Activated CD8-positive, alpha-beta memory T cell treated with anti-CD3 and anti-CD28 coated beads, Interleukin-2, amount 50 U/mL, for 24 hours (primary cell): ENCODE measurements at regions not wholly inside any gene's neighbourhood (a gene's known extent, or its start where the extent isn't known, plus 50 kb on each side); places are given as distances from the start of the nearest gene placed in this dataset.

Experiments used
- DNase-seq: peaks from one replicate; pipeline ENCODE4 v3.0.0-alpha.2; 2020; ENCODE audit errors: extremely low read depth

DNA sequence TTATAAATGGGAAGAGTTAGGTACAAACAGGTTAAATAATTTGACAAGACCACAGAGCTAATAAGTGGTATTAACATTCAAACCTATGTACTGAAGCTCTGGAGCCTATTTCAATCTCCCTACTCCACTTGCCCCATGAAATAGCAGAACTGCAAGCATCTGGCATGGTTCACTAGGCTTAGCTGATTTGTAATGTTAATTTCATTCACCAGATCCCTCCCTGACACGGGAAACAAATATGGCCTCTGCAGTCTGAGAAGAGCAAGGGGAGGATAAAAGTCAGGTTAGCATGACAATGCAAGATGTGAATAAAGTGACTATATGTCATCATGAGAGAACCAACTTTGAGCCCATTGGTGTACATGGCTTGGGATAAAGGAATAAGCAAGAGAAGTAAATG is 428.8 kb downstream of the BRINP1 start:
- no peak for DNase-seq

DNA sequence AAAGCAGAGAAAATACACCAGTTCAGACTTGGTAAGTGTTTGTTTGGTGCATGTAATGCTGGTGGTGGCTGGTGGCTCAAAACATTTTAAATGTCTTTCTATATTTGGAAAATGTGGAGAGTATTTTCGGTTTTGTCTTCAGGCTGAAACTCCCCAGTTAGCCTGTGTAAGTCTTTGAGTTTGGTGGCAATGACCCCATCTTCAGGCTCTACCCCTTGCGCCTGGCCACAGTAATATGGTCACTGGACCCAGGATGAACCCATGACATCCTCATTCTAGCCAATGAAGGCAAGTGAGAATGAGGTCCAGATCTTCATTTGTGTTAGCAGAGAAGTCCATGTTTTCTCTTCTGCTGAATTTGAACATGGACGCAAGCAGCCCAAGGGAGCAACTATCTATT is 422.6 kb downstream of the BRINP1 start:
- no peak for DNase-seq

DNA sequence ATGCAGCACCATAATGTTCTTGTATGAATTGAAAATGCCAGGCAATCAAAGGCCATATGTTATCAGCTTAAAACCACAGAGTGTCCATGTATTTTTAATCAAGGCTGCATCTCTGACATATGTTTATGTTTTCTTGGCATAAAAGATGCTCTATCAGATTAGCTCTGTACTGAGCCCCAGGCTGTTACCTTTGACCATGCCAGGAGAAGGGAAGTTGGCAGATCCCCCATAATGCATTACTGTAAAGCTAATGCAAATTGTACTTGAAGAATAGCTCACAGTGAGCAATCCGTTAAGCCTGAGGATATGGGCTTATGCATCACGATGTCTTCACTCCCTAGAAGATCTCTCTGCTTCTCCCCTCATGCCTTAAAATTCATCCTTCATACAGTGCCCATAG is 414.4 kb downstream of the BRINP1 start:
- DNase-seq, result no peak

DNA sequence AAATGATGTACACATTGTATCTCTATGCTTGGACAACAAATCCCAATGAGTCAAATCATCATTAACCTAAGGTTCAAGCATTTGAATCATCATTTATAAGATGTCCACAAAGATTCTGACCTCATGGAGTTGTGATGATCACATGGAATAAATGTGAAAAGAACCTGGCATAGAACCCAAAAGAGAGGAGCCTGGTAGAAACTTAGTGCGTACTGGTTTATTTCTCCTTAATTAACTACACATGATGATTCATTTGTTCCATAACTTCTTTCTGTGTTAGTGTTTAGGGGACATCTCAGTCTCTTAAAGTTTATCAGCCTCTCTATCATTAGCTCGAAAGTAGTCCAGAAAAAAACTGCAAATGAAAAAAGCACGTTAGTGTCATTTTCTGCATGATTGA is 411.6 kb downstream of the BRINP1 start:
- no peak for DNase-seq

DNA sequence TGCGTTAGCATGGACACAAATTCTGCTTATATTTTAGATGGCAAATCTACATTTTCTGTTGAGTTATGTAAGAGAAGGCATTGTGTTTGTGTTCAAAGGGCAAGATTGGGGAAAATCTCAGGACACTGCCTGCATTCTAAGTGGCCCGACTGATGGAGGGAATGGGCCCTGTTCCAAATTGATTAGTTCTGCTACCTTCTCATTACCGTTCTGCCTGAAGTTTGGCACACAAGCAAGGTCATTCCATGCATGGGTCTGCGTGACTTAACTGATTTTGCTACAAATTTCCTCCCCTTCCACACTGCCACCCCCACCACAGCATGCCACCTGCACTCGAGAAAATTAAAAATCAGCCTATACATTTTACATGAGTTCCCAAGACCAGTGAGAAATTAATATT is 409.9 kb downstream of the BRINP1 start:
- DNase-seq, result no peak

DNA sequence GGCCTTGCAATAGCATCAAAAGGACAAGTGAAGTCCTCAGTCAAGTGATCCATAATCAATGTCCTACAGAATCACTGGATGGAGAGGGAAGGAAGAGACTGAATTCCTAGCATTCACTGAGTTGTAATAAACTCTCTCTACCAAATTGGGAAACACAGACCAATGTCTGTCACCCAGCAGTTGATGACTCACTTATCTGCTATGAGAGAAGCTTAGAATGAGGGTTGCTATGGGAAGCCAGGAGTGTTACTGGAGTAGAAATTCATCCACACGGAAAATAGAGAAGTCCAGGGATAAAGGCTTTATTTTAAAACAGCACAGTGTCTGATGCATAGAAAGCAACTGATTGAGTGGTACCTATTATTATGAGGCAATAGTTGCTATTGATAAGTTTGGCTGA is 407.4 kb downstream of the BRINP1 start:
- DNase-seq, result no peak

DNA sequence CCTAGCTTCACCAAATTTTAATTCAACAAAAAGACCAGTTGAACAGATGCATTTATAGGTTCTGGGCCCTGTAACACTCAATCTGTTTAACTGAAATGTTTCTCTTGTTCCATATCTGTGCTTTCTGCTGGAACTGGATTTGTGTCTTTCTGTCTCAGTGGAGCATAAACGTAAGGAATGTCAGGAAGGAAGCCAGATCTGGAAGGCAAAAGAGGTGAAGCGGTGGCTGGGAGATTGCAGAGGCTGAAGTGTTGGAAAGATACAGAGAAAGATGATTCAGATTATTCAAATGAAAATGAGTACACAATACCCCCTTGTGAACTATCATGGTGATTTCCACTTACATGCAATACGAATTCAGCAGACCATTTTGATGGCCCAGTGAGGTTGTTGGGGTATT is 406.8 kb downstream of the BRINP1 start:
- no peak for DNase-seq

DNA sequence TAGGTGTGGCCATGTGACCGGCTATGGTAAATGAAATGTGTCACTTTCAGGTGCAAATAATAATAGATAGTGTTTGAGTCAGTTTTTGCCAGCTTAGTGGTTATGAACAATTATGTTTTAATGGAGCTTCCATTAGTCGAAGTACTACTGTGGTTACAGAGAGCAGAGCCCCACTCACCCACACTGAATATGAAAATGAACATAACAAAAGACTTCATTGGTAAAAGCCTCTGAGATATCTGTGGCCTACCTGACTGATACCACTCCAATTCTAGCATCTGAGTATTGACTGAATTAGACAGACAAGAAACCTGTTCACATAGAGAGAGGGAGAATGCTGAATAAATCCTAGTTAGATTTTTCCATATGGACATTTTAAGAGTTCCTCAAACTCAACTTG is 405.6 kb downstream of the BRINP1 start:
- no peak for DNase-seq

DNA sequence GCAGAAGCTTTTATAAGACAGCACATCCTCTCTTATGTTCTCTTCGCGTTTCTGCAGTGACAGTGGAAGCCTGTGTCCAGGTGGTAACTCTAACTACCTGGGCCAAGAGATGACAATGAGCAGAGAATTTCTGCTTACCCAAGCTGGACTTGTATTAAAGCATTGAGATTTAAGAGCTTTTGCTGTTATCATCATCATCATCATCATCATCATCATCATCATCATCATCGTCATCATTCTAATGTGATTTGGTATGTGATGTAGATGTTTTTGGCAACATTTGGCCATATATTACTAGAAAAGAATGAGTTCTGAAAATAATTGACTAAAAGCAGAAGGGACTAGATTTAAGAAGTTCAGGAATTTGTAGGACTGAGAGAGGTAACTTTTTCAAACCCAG is 401.3 kb downstream of the BRINP1 start:
- DNase-seq, result no peak

DNA sequence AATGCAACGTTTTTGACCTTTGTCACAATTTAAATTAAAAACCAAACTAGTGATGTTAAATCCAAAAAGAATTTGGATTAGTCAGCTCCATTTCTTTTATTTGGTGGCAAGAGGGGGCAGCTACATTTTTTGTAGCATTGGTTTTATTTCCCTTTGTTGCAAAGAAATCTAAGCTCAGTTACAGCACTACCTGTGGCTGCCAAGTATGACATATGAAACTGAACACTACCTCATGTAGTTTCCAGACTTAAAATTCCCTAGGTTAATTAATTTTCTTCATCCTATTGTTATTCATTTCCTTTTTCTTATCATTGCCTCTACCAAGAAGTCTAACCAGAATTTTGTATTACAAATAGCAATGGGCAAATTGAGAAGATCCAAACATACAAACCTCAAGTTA is 393.5 kb downstream of the BRINP1 start:
- no peak for DNase-seq

DNA sequence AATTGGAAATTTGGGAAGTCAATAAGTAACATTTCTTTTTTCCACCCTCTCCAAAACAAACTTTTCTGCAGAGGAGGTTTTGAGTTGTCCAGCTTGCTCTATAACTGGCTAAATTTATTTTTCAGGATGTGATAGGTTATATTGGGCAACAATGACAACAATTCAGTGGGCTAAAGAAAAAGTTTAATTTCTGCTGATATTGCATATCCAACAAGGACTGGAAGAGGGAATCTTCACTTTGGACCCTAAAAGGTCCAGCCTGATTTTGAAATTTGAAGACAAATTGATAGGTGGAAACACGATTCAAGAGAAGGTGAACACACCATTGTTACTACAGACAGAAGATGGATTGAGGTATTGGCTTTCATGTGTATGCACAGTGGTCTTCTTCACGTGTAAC is 393.1 kb downstream of the BRINP1 start:
- no peak for DNase-seq

DNA sequence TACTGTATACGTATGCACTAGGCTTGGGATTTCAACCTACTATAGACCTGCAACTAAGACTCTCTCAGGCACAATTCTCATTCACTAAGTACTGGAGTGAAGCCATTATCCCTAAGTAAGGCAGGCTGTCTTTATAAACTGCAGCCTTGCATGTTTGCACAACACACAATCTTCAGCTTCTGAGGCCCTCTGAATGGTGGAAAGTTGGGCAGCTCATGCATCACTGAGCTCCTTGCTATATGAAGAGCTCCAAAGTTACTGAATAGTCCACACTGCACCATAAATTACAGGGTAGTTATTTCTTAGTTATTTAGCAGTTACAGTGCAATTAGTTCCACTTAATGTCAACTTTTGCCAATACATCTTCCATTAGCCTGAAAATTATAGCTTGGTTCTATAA is 384.6 kb downstream of the BRINP1 start:
- no peak for DNase-seq

DNA sequence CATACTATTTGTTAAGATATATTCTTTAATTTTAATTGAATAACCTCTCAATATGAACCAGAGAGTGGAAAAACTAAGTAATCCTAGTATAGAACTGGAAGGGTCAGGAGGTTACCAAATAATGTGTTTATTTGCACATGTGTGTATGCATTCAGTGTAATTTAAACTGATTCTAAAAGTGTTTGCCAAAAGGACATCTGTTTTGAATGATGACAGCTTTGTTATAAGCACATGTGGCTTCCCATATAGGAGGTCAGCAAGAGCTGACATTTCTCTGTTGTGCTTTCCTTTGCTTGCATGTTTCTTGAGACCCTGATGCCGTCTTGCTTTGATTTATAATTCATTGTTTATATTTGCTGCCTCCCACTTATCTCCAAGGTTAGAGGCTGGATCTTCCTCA is 383.4 kb downstream of the BRINP1 start:
- DNase-seq, result no peak

DNA sequence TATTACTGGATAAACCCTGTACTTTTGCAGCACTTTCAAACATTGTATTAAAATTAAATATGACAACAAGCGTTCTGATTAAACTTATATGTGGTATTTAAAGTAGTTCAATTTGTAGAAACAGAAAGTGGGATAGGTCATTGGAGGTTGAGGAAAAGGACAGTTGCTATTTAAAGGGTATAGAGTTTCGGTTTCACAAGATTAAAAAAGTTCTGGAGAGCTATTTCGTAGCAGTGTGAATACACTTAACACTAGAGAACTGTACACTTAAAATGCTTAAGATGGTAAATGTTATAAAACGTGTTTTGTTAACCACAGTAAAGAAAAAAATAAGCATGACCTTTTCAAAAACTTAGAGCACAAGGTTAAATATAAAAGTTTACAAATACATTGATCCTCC is 382.1 kb downstream of the BRINP1 start:
- DNase-seq, result no peak

DNA sequence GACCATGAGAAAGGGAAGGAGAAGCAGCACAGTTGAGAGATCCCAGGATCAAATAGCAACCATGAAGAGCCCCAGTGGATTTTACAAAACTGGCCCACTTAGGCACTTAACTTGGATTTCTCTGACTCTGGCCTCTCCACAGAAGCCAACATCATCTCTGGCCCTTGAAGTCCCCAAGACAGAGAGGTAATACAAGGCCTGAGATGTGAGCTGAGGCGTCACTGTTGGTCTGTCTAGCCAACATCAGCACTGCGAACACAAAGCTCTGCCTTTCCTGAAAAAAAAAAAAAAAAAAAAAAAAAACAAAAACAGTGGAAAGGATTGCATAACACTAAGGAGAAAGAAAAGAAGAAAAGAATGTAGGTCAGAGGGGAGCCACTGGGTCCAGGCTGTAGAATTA is 378.3 kb downstream of the BRINP1 start:
- no peak for DNase-seq

DNA sequence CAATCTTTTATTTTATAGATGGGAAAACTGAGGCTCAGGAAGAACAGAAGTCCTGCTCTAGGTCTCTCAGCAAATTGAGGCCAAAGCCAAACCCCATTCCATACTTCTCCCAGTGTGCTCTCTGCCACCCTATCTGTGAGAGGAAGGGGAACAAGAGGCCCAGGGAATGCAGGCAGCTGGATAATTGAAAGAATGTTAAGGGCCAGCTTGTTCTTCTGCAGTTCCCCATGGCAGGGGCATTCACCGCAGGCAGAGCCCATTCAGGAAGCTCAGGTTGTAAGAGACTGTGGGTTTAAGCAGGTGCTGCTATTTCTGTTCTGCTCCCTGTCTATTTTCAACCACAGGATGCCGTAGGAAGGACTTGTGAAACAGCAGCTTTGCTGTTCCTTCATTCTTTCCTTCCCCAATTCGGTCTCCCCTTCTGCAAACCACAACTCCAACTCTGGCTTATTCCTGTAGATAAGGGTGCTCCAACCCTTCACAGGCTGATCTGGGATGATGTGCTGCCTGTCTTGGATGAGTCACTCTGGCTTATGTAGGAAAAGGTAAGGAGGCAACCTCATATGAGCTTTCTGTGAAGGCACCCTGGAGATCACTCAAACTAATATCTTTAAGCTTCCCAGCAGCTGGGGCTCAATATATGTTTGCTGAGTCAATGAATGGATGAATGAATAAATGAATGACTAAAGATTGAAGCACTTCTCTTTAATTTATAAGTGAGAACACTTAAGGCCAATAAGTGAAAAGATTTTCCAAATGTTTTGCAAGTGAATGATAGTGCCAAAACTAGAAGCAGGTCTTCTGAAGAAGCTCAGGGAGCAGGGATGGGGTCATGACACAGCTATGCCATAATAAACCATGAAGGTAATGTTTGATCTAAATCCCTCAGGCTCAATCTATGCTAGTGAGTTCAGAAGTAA is 377.6 kb downstream of the BRINP1 start:
- no peak for DNase-seq

DNA sequence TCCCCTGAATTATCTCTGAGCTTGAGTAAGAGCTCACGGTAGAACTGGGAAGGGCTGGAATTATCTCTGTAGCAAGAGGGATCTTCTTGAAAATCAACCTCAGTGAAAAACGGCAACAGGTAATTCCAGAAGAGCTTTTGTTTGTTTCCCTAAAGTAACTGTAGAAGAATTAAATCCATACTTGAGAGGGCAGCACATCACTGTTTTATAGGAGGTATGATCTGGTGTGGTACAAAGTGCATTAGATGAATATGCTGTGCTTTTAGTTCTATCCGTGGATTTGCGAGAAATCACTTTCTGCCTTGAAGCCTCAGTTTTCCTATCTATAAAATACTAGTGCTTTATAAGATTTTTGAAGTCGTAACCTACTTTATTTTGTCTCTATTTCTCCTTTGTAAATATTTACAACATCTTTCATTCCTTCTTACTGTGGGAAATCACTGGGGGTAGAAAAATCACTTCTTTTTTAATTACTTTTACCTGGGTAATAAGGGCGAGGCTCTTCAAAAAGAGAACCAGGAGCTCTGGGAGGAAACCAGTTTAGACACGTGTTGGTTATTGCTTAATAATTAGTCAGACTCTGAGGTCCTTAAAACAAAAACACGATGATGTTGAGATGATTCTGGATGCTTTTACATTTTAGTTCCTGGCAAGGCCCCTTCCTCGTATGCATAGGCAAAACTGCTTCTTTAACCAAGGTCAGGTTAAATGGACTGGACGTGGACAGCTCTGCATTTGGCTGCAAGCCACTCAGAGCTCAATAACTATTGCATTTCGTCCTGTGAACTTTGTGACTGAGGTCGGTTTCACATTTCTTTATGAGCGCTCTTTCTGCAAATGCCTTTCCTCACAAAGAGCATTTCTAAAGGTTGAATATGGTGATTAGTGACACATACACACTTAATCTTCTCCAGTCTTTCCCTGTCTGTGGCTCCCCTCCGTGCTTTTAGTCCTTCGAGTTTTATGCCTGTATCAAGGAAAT is 376.1 kb downstream of the BRINP1 start:
- DNase-seq, result no peak

DNA sequence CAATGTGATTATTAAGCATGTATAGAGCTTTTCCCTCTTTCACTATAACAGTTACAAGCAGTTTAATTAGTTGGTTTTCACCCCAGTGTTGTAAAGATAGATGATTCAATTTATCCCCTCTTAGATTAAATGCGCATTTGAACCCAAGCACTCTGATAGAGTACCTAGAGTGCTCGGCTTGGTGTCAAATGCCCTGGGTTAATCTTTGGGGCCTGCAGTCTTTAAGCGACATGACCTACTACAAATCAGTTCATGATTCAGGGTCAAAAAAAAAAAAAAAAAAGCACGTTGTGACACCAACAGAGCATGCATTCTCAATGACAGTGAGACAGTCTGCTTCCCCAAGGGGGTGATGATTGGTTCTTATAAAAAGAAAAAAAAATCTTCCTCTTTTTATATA is 375.3 kb downstream of the BRINP1 start:
- DNase-seq, result no peak

DNA sequence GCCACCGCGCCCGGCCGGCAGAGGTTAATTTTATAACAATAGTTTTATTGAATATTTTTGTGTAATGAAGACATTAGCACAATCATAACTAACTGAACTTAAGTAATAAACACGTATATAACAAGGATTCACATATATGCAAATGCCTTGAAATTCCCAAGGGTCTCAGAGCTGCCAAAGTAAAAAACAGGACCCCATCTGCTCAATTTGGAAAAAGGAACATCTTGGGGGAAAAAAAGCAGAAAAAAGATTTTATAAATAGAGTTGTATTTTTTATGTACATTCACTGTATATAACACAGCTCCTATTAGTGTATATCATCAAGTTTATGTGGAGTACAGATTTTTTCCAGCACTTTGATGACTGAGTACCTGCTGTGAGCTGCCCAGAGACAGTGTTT is 366.7 kb downstream of the BRINP1 start:
- DNase-seq, result no peak

DNA sequence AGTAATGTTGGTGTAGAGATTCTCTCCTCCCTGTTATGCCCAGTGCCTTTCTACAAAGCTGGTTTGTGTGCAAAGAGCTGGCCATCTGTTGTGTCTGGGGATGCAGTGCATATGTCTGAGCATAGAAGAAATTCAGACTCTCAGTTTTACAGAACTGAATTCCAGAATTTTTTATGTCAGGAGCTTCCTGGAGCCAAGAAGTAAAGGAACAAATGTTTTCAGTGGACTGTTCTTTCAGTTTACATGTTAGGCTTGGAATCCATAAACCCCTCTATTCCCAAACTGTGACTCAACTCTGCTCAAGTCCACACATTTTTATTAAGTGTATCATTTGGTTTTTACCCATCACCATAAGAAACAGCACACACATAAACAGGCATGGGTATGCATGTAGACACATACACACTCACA is 366.0 kb downstream of the BRINP1 start:
- DNase-seq, result no peak

DNA sequence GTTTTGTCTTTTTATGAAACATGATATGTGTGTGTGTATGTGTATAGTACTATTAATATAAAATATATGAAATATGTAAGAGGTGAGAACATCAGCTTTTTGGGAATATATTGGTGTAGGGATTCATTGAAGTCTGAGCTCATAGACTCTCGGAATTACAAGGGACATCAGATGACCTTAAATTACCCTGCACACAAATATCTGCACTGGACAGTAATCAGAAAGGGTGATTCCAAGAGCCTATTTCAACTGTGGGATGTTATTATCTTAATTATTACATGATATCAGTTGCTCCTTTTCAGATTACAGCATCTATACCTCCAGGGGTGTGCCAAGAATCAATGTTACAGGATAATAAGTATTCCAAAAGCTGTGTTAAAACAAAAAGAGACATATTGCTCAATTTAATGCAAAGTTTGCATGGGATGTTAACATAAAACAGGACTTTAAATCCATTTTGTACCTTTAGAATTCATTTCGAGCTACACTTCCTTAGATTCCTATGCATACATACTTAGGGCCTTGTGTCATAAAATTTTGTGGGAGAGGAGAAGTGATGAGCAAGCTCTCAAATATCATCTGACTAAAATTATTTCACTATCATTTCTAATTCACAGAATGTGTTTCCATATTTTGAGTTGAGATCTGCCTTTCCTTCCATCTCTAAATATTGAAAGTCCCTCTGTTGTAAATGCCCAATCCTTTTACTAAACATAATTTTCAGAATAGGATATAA is 365.2 kb downstream of the BRINP1 start:
- no peak for DNase-seq

DNA sequence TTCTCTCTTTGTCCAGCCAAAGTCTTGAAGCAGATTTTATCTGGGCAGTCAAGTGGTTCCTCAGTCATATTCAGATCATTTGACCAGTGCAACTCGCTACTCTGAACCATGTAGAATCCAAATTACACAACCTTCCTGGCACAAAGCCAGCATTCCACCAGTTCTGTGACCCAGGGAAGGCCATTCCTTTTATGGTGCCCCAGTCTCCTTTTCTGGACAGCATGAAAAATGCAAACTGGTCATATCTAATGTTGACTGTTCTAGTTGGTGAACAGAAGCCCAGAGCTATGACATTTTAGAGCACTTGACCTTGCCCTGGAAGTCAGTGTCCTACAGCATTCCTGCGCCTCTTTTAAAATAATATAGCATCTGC is 364.6 kb downstream of the BRINP1 start:
- DNase-seq, result no peak
